NCI-H2107 treated with DMSO at 0.1 percent for 48 hours (cell line): ENCODE measurements at regions not wholly inside any gene's neighbourhood (a gene's known extent, or its start where the extent isn't known, plus 50 kb on each side); places are given as distances from the start of the nearest gene placed in this dataset.

Source experiments
- DNase-seq: peaks from one replicate; lab custom pipeline; 2025; ENCODE audit not compliant: unreplicated experiment; lab: John Stamatoyannopoulos, UW

- DNase-seq, result no peak
Observed at GRCh38 chr10:112092519-112092918, 91.0 kb downstream of the GPAM start.

- no peak for DNase-seq
Observed at GRCh38 chr10:112094984-112095383, 88.6 kb downstream of the GPAM start.

- DNase-seq, result no peak
Observed at GRCh38 chr10:112095731-112096130, 87.8 kb downstream of the GPAM start.

GRCh38 chr10:112098682-112099081, 84.9 kb downstream of the GPAM start:
- no peak for DNase-seq
